SK-N-SH (cell line): ENCODE measurements at regions not wholly inside any gene's neighbourhood (a gene's known extent, or its start where the extent isn't known, plus 50 kb on each side); places are given as distances from the start of the nearest gene placed in this dataset.

Experiments
- CTCF ChIA-PET: fragments of 300-600, 350-600 bp; formaldehyde crosslinking; extraction: SDS; loops from one replicate; lab custom pipeline; 2021; lab: Yijun Ruan, JAX
- POLR2A ChIA-PET: fragments of 350-600 bp; sonication (Branson Sonifier 250); formaldehyde crosslinking; extraction: SDS; loops from one replicate; lab custom pipeline; 2020; ENCODE audit warnings: antibody characterized with exemption, inconsistent platforms; lab: Yijun Ruan, JAX
- DNase-seq: peaks from one replicate; pipeline ENCODE4 v3.0.0; 2012
- H2AFZ ChIP-seq: fragments of 200-600 bp; sonication (generic); 2 replicates; pipeline ENCODE4 v1.8.1; 2016; ENCODE audit warnings: antibody characterized with exemption, mild to moderate bottlenecking, low read depth
- H3F3A ChIP-seq: fragments of 200-600 bp; sonication (generic); replicated peaks from 2 replicates; pipeline ENCODE3; 2016; ENCODE audit warnings: antibody characterized with exemption, mild to moderate bottlenecking; ENCODE audit not compliant: insufficient read depth
- H3K27ac ChIP-seq, 2 experiments: fragments of 200-500 bp in 1 of 2; fragments of 200-600 bp in 1 of 2; sonication (Bioruptor generic) in 1 of 2; sonication (generic), shearing (Covaris generic) in 1 of 2; 2 replicates each; pipeline versions ENCODE4 v1.5.1 to v1.6.1; 2014 to 2016; ENCODE audit warnings: low read depth in 2 of 2, inconsistent platforms in 1 of 2, low read length in 1 of 2, mild to moderate bottlenecking in 1 of 2, mixed read lengths in 1 of 2
- H3K27me3 ChIP-seq: fragments of 200-600 bp; sonication (generic), shearing (Covaris generic); 2 replicates; pipeline ENCODE4 v1.6.1; 2016; ENCODE audit warnings: mixed run types; ENCODE audit not compliant: insufficient read depth
- H3K36me3 ChIP-seq, 2 experiments: fragments of 200-500 bp in 1 of 2; fragments of 200-600 bp in 1 of 2; sonication (Bioruptor generic) in 1 of 2; sonication (generic) in 1 of 2; replicated peaks in 1 of 2; 2 replicates each; pipeline versions ENCODE3 to v1.5.1; 2014 to 2016; ENCODE audit warnings: low read length in 1 of 2, mild to moderate bottlenecking in 1 of 2; ENCODE audit not compliant: insufficient read depth in 2 of 2, control insufficient read depth in 1 of 2
- H3K4me1 ChIP-seq, 2 experiments: fragments of 200-500 bp in 1 of 2; fragments of 200-600 bp in 1 of 2; sonication (Bioruptor generic) in 1 of 2; sonication (generic), shearing (Covaris generic) in 1 of 2; 2 replicates each; pipeline versions ENCODE4 v1.5.1 to v1.6.1; 2014 to 2016; ENCODE audit warnings: low read depth in 1 of 2, low read length in 1 of 2, mixed run types in 1 of 2; ENCODE audit not compliant: insufficient read depth in 2 of 2, control insufficient read depth in 1 of 2
- H3K4me2 ChIP-seq: fragments of 200-600 bp; sonication (generic), shearing (Covaris generic); 2 replicates; pipeline ENCODE4 v1.6.1; 2017; ENCODE audit warnings: mixed run types
- H3K4me3 ChIP-seq, 2 experiments: fragments of 200-500 bp in 1 of 2; fragments of 200-600 bp in 1 of 2; sonication (Bioruptor generic) in 1 of 2; sonication (generic), shearing (Covaris generic) in 1 of 2; 2 replicates each; pipeline versions ENCODE4 v1.5.1 to v1.8.1; 2014 to 2016; ENCODE audit warnings: low read depth in 2 of 2, inconsistent platforms in 1 of 2, low read length in 1 of 2, mild to moderate bottlenecking in 1 of 2, mixed read lengths in 1 of 2, moderate library complexity in 1 of 2
- H3K79me2 ChIP-seq: fragments of 200-600 bp; sonication (generic); 2 replicates; pipeline ENCODE4 v1.8.1; 2017; ENCODE audit warnings: mild to moderate bottlenecking; ENCODE audit not compliant: insufficient read depth
- H3K9ac ChIP-seq: fragments of 200-600 bp; sonication (generic); 2 replicates; pipeline ENCODE4 v1.6.1; 2017; ENCODE audit warnings: mixed run types
- H3K9me2 ChIP-seq: fragments of 200-600 bp; sonication (generic); 2 replicates; pipeline ENCODE4 v1.6.1; 2017; ENCODE audit warnings: mixed run types
- H3K9me3 ChIP-seq: fragments of 200-600 bp; sonication (generic); 2 replicates; pipeline ENCODE4 v1.6.1; 2017; ENCODE audit warnings: mixed run types, mild to moderate bottlenecking, moderate library complexity
- H4K20me1 ChIP-seq: fragments of 200-600 bp; sonication (generic); 2 replicates; pipeline ENCODE4 v1.6.1; 2017; ENCODE audit warnings: mild to moderate bottlenecking, mixed run types; ENCODE audit not compliant: insufficient read depth
- CHD2 ChIP-seq: fragments of 150-350 bp; IDR thresholded peaks from 2 replicates; pipeline ENCODE4 v1.6.1; 2018; ENCODE audit warnings: low read length; ENCODE audit not compliant: partially characterized antibody
- EP300 ChIP-seq, 2 experiments: IDR thresholded peaks; 2 replicates each; pipeline versions ENCODE4 v1.4.0 to v1.6.1; 2012; ENCODE audit warnings: borderline replicate concordance in 1 of 2, low read depth in 1 of 2, low read length in 1 of 2
- EZH2phosphoT487 ChIP-seq: fragments of 200-600 bp; sonication (generic); IDR thresholded peaks from 2 replicates; pipeline ENCODE4 v1.6.1; 2017; ENCODE audit warnings: low read depth, mixed run types, mild to moderate bottlenecking, antibody characterized with exemption, moderate library complexity, borderline replicate concordance
- FOXJ3 ChIP-seq: sonication (generic); formaldehyde crosslinking; IDR thresholded peaks from 2 replicates; pipeline ENCODE4 v1.5.1; 2020; ENCODE audit warnings: mild to moderate bottlenecking, missing genetic modification reagents
- GABPA ChIP-seq: IDR thresholded peaks from 2 replicates; pipeline ENCODE4 v1.4.0; 2012; ENCODE audit warnings: low read depth, mild to moderate bottlenecking
- IRF3 ChIP-seq: fragments of 150-350 bp; IDR thresholded peaks from 2 replicates; pipeline ENCODE4 v1.6.1; 2016; ENCODE audit warnings: mild to moderate bottlenecking, low read depth, low read length
- JUND ChIP-seq: IDR thresholded peaks from 2 replicates; pipeline ENCODE4 v1.4.0; 2012
- MXI1 ChIP-seq: IDR thresholded peaks from 2 replicates; pipeline ENCODE4 v1.6.1; 2012; ENCODE audit warnings: mild to moderate bottlenecking, low read depth, low read length, improper control_type of control experiment
- NFIC ChIP-seq: IDR thresholded peaks from 2 replicates; pipeline ENCODE4 v1.4.0; 2012; ENCODE audit warnings: borderline replicate concordance
- NRF1 ChIP-seq: IDR thresholded peaks from 2 replicates; pipeline ENCODE4 v1.6.1; 2012; ENCODE audit warnings: low read depth, mild to moderate bottlenecking, low read length
- PBX3 ChIP-seq: IDR thresholded peaks from 2 replicates; pipeline ENCODE4; 2012
- RAD21 ChIP-seq: IDR thresholded peaks from 2 replicates; pipeline ENCODE4 v1.6.1; 2012; ENCODE audit warnings: mild to moderate bottlenecking, low read length
- RCOR1 ChIP-seq: fragments of 150-350 bp; IDR thresholded peaks from 2 replicates; pipeline ENCODE4 v1.6.1; 2017; ENCODE audit warnings: antibody characterized with exemption, low read length
- RFX5 ChIP-seq: IDR thresholded peaks from 2 replicates; pipeline ENCODE4 v1.6.1; 2012; ENCODE audit warnings: mild to moderate bottlenecking, improper control_type of control experiment, low read length
- SIN3A ChIP-seq: IDR thresholded peaks from 2 replicates; pipeline ENCODE4 v1.6.1; 2012; ENCODE audit warnings: low read depth, mild to moderate bottlenecking, low read length, moderate library complexity, borderline replicate concordance
- SMC3 ChIP-seq: IDR thresholded peaks from 2 replicates; pipeline ENCODE4 v1.6.1; 2012; ENCODE audit warnings: low read depth, low read length, improper control_type of control experiment
- TCF12 ChIP-seq: IDR thresholded peaks from 2 replicates; pipeline ENCODE4 v1.4.0; 2012
- USF2 ChIP-seq: fragments of 150-350 bp; IDR thresholded peaks from 2 replicates; pipeline ENCODE4 v1.6.1; 2017; ENCODE audit warnings: antibody characterized with exemption, low read length, low read depth, borderline replicate concordance
- YY1 ChIP-seq: IDR thresholded peaks from 2 replicates; pipeline ENCODE4 v1.4.0; 2012; ENCODE audit warnings: low read depth, mild to moderate bottlenecking
- WGBS: methylation state at CpG from one replicate; pipeline ENCODE4 v1.1.6; 2017; ENCODE audit warnings: low lambda C conversion rate; 5-methylcytosine and 5-hydroxymethylcytosine counted together
- TF ChIP-seq, protein P1 (sequence below): IDR thresholded peaks from 2 replicates; pipeline ENCODE4 v1.4.0; 2012; ENCODE audit warnings: low read depth

- H2AFZ ChIP-seq: no peak overlapping the region
- H4K20me1 ChIP-seq: no peaks in the 10 kb centered on the region
- no peaks in the 10 kb centered on the region for H3K9me3 ChIP-seq
- POLR2A ChIA-PET: no interaction called here
- no peak for TF ChIP-seq EP300 (IDR thresholded peaks at IDR 0.05; ENCODE audit: borderline replicate concordance in 1 of 2, low read depth in 1 of 2, low read length in 1 of 2)
- TF ChIP-seq SMC3: no peak
- no peak for TF ChIP-seq YY1
- no peak for TF ChIP-seq EZH2phosphoT487
- TF ChIP-seq RAD21: no peak
- TF ChIP-seq TCF12: no peak
- TF ChIP-seq SIN3A: no peak
- TF ChIP-seq NFIC: no peak
- no peak for TF ChIP-seq CHD2
- no peak for TF ChIP-seq MXI1
- no peak for TF ChIP-seq USF2
- no peak for TF ChIP-seq NRF1
- no peak for TF ChIP-seq FOXJ3
- TF ChIP-seq, protein P1, sequence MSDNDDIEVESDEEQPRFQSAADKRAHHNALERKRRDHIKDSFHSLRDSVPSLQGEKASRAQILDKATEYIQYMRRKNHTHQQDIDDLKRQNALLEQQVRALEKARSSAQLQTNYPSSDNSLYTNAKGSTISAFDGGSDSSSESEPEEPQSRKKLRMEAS: no peak
- TF ChIP-seq RCOR1: no peak
- no peak for TF ChIP-seq GABPA
- TF ChIP-seq JUND: no peak
- no peak for TF ChIP-seq IRF3
- no peak for TF ChIP-seq RFX5
- TF ChIP-seq PBX3: no peak
- H3K27me3 ChIP-seq: no peaks in the 10 kb centered on the region
- DNase-seq: no peak
- H3K4me3 ChIP-seq: no peak overlapping the region
- CTCF ChIA-PET: no interaction called here
- H3K4me2 ChIP-seq: no peak overlapping the region
- H3K9ac ChIP-seq: no peak overlapping the region
- H3K9me2 ChIP-seq: no peaks in the 10 kb centered on the region
- WGBS: 0% methylated on average over 1 of the region's 1 CpG
- H3F3A ChIP-seq: no peaks in the 10 kb centered on the region
- no peaks in the 10 kb centered on the region for H3K4me1 ChIP-seq
- no peaks in the 10 kb centered on the region for H3K79me2 ChIP-seq
- H3K36me3 ChIP-seq: no peaks in the 10 kb centered on the region
- H3K27ac ChIP-seq: no peak overlapping the region
These were observed 402.7 kb downstream of the HNRNPD start for GRCh38 chr4:81971061-81971460.
